ENCODE measurements at regions not wholly inside any gene's neighbourhood (a gene's known extent, or its start where the extent isn't known, plus 50 kb on each side); places are given as distances from the start of the nearest gene placed in this dataset.

GRCh38 chr9:108562176-108562575, 293.6 kb downstream of the ACTL7B start:
- H3K36me3 ChIP-seq (ENCODE audit: control insufficient read depth in 1 of 2, insufficient read depth in 2 of 2, low read length in 2 of 2), result no peaks in the 10 kb centered on the region
- no peak overlapping the region for H3K27ac ChIP-seq (ENCODE audit: low read length)
- no peak overlapping the region for H3K4me3 ChIP-seq (ENCODE audit: low read depth in 1 of 2, low read length in 2 of 2)
- no peaks in the 10 kb centered on the region for H3K27me3 ChIP-seq (ENCODE audit: low read depth, low read length)
- no peaks in the 10 kb centered on the region for H3K4me1 ChIP-seq (ENCODE audit: control insufficient read depth in 1 of 2, insufficient read depth in 2 of 2, low read length in 2 of 2)
- H3K9me3 ChIP-seq (ENCODE audit: control insufficient read depth in 1 of 2, low read length in 2 of 2), result no peaks in the 10 kb centered on the region

- Histone ChIP-seq H3K36me3 (ENCODE audit: control insufficient read depth in 1 of 2, insufficient read depth in 2 of 2, low read length in 2 of 2) (no peaks in the 10 kb centered on the region), H3K27ac (ENCODE audit: low read length) (no peak overlapping the region), H3K4me1 (ENCODE audit: control insufficient read depth in 1 of 2, insufficient read depth in 2 of 2, low read length in 2 of 2) (no peaks in the 10 kb centered on the region), H3K9me3 (ENCODE audit: control insufficient read depth in 1 of 2, low read length in 2 of 2) (no peaks in the 10 kb centered on the region), H3K27me3 (ENCODE audit: low read depth, low read length) (no peaks in the 10 kb centered on the region), H3K4me3 (ENCODE audit: low read depth in 1 of 2, low read length in 2 of 2) (no peak overlapping the region)
Observed at GRCh38 chr9:108559432-108559831, 296.4 kb downstream of the ACTL7B start.

- Histone ChIP-seq H3K4me1 (ENCODE audit: control insufficient read depth in 1 of 2, insufficient read depth in 2 of 2, low read length in 2 of 2) (no peaks in the 10 kb centered on the region), H3K4me3 (ENCODE audit: low read depth in 1 of 2, low read length in 2 of 2) (no peak overlapping the region), H3K27me3 (ENCODE audit: low read depth, low read length) (no peaks in the 10 kb centered on the region), H3K36me3 (ENCODE audit: control insufficient read depth in 1 of 2, insufficient read depth in 2 of 2, low read length in 2 of 2) (no peaks in the 10 kb centered on the region), H3K27ac (ENCODE audit: low read length) (no peak overlapping the region), H3K9me3 (ENCODE audit: control insufficient read depth in 1 of 2, low read length in 2 of 2) (no peaks in the 10 kb centered on the region)
Observed at GRCh38 chr9:108554831-108555230, 301.0 kb downstream of the ACTL7B start.

GRCh38 chr9:108553111-108553635, 302.6 kb downstream of the ACTL7B start:
- Histone ChIP-seq H3K27ac (ENCODE audit: low read length) (no peak overlapping the region), H3K4me3 (ENCODE audit: low read depth in 1 of 2, low read length in 2 of 2) (no peak overlapping the region), H3K27me3 (ENCODE audit: low read depth, low read length) (no peaks in the 10 kb centered on the region), H3K9me3 (ENCODE audit: control insufficient read depth in 1 of 2, low read length in 2 of 2) (no peaks in the 10 kb centered on the region), H3K4me1 (ENCODE audit: control insufficient read depth in 1 of 2, insufficient read depth in 2 of 2, low read length in 2 of 2) (no peaks in the 10 kb centered on the region), H3K36me3 (ENCODE audit: control insufficient read depth in 1 of 2, insufficient read depth in 2 of 2, low read length in 2 of 2) (no peaks in the 10 kb centered on the region)

- no peaks in the 10 kb centered on the region for H3K27me3 ChIP-seq (ENCODE audit: low read depth, low read length)
- no peaks in the 10 kb centered on the region for H3K9me3 ChIP-seq (ENCODE audit: control insufficient read depth in 1 of 2, low read length in 2 of 2)
- H3K36me3 ChIP-seq (ENCODE audit: control insufficient read depth in 1 of 2, insufficient read depth in 2 of 2, low read length in 2 of 2), result no peaks in the 10 kb centered on the region
- no peaks in the 10 kb centered on the region for H3K4me1 ChIP-seq (ENCODE audit: control insufficient read depth in 1 of 2, insufficient read depth in 2 of 2, low read length in 2 of 2)
- no peak overlapping the region for H3K27ac ChIP-seq (ENCODE audit: low read length)
- no peak overlapping the region for H3K4me3 ChIP-seq (ENCODE audit: low read depth in 1 of 2, low read length in 2 of 2)
Observed at GRCh38 chr9:108552459-108553040, 303.2 kb downstream of the ACTL7B start.

- Histone ChIP-seq H3K4me3 (ENCODE audit: low read depth in 1 of 2, low read length in 2 of 2) (no peak overlapping the region), H3K4me1 (ENCODE audit: control insufficient read depth in 1 of 2, insufficient read depth in 2 of 2, low read length in 2 of 2) (no peaks in the 10 kb centered on the region), H3K36me3 (ENCODE audit: control insufficient read depth in 1 of 2, insufficient read depth in 2 of 2, low read length in 2 of 2) (no peaks in the 10 kb centered on the region), H3K9me3 (ENCODE audit: control insufficient read depth in 1 of 2, low read length in 2 of 2) (no peaks in the 10 kb centered on the region), H3K27ac (ENCODE audit: low read length) (no peak overlapping the region), H3K27me3 (ENCODE audit: low read depth, low read length) (no peaks in the 10 kb centered on the region)
Observed at GRCh38 chr9:108551030-108551841, 304.6 kb downstream of the ACTL7B start.

- no peaks in the 10 kb centered on the region for H3K27me3 ChIP-seq (ENCODE audit: low read depth, low read length)
- H3K36me3 ChIP-seq (ENCODE audit: control insufficient read depth in 1 of 2, insufficient read depth in 2 of 2, low read length in 2 of 2), result no peaks in the 10 kb centered on the region
- H3K4me1 ChIP-seq (ENCODE audit: control insufficient read depth in 1 of 2, insufficient read depth in 2 of 2, low read length in 2 of 2), result no peaks in the 10 kb centered on the region
- no peak overlapping the region for H3K4me3 ChIP-seq (ENCODE audit: low read depth in 1 of 2, low read length in 2 of 2)
- H3K27ac ChIP-seq (ENCODE audit: low read length), result no peak overlapping the region
- no peaks in the 10 kb centered on the region for H3K9me3 ChIP-seq (ENCODE audit: control insufficient read depth in 1 of 2, low read length in 2 of 2)
Observed at GRCh38 chr9:108550106-108550505, 305.7 kb downstream of the ACTL7B start.

GRCh38 chr9:108549184-108549583, 306.6 kb downstream of the ACTL7B start:
- H3K9me3 ChIP-seq (ENCODE audit: control insufficient read depth in 1 of 2, low read length in 2 of 2), result no peaks in the 10 kb centered on the region
- H3K4me3 ChIP-seq (ENCODE audit: low read depth in 1 of 2, low read length in 2 of 2), result no peak overlapping the region
- H3K27me3 ChIP-seq (ENCODE audit: low read depth, low read length), result no peaks in the 10 kb centered on the region
- no peaks in the 10 kb centered on the region for H3K4me1 ChIP-seq (ENCODE audit: control insufficient read depth in 1 of 2, insufficient read depth in 2 of 2, low read length in 2 of 2)
- no peaks in the 10 kb centered on the region for H3K36me3 ChIP-seq (ENCODE audit: control insufficient read depth in 1 of 2, insufficient read depth in 2 of 2, low read length in 2 of 2)
- no peak overlapping the region for H3K27ac ChIP-seq (ENCODE audit: low read length)

- no peaks in the 10 kb centered on the region for H3K4me1 ChIP-seq (ENCODE audit: control insufficient read depth in 1 of 2, insufficient read depth in 2 of 2, low read length in 2 of 2)
- no peak overlapping the region for H3K27ac ChIP-seq (ENCODE audit: low read length)
- H3K36me3 ChIP-seq (ENCODE audit: control insufficient read depth in 1 of 2, insufficient read depth in 2 of 2, low read length in 2 of 2), result no peaks in the 10 kb centered on the region
- H3K9me3 ChIP-seq (ENCODE audit: control insufficient read depth in 1 of 2, low read length in 2 of 2), result no peaks in the 10 kb centered on the region
- H3K4me3 ChIP-seq (ENCODE audit: low read depth in 1 of 2, low read length in 2 of 2), result no peak overlapping the region
- no peaks in the 10 kb centered on the region for H3K27me3 ChIP-seq (ENCODE audit: low read depth, low read length)
Observed at GRCh38 chr9:108547411-108548135, 308.2 kb downstream of the ACTL7B start.

- H3K9me3 ChIP-seq (ENCODE audit: control insufficient read depth in 1 of 2, low read length in 2 of 2), result no peaks in the 10 kb centered on the region
- no peak overlapping the region for H3K27ac ChIP-seq (ENCODE audit: low read length)
- no peaks in the 10 kb centered on the region for H3K4me1 ChIP-seq (ENCODE audit: control insufficient read depth in 1 of 2, insufficient read depth in 2 of 2, low read length in 2 of 2)
- no peak overlapping the region for H3K4me3 ChIP-seq (ENCODE audit: low read depth in 1 of 2, low read length in 2 of 2)
- no peaks in the 10 kb centered on the region for H3K27me3 ChIP-seq (ENCODE audit: low read depth, low read length)
- H3K36me3 ChIP-seq (ENCODE audit: control insufficient read depth in 1 of 2, insufficient read depth in 2 of 2, low read length in 2 of 2), result no peaks in the 10 kb centered on the region
Observed at GRCh38 chr9:108546215-108546614, 309.6 kb downstream of the ACTL7B start.

- Histone ChIP-seq H3K4me1 (ENCODE audit: control insufficient read depth in 1 of 2, insufficient read depth in 2 of 2, low read length in 2 of 2) (no peaks in the 10 kb centered on the region), H3K27ac (ENCODE audit: low read length) (no peak overlapping the region), H3K27me3 (ENCODE audit: low read depth, low read length) (no peaks in the 10 kb centered on the region), H3K4me3 (ENCODE audit: low read depth in 1 of 2, low read length in 2 of 2) (no peak overlapping the region), H3K9me3 (ENCODE audit: control insufficient read depth in 1 of 2, low read length in 2 of 2) (no peaks in the 10 kb centered on the region), H3K36me3 (ENCODE audit: control insufficient read depth in 1 of 2, insufficient read depth in 2 of 2, low read length in 2 of 2) (no peaks in the 10 kb centered on the region)
Observed at GRCh38 chr9:108545436-108545835, 310.4 kb downstream of the ACTL7B start.
